Panc1 (cell line): ENCODE measurements at regions not wholly inside any gene's neighbourhood (a gene's known extent, or its start where the extent isn't known, plus 50 kb on each side); places are given as distances from the start of the nearest gene placed in this dataset.

ENCODE experiments used
- POLR2AphosphoS5 ChIP-seq: IDR thresholded peaks from 2 replicates; pipeline ENCODE4 v1.6.1; 2012; ENCODE audit warnings: mild to moderate bottlenecking, low read depth, low read length, moderate library complexity
- SIN3A ChIP-seq: IDR thresholded peaks from 2 replicates; pipeline ENCODE4 v1.6.1; 2012; ENCODE audit warnings: low read depth, mild to moderate bottlenecking, low read length, moderate library complexity, borderline replicate concordance; ENCODE audit not compliant: insufficient read depth
- TCF7L2 ChIP-seq: IDR thresholded peaks from 2 replicates; pipeline ENCODE4 v1.6.1; 2011; ENCODE audit warnings: mild to moderate bottlenecking, low read depth, low read length, inconsistent platforms
- TF ChIP-seq, protein P1 (sequence below): fragments of 450-650 bp; IDR thresholded peaks from 2 replicates; pipeline ENCODE4 v1.5.1; 2017; ENCODE audit warnings: mild to moderate bottlenecking
- TF ChIP-seq, protein P2 (sequence below), 2 experiments: IDR thresholded peaks; 2 replicates each; pipeline ENCODE4 v1.6.1; 2011 to 2012; ENCODE audit warnings: low read depth in 2 of 2, control low read depth in 1 of 2, low read length in 1 of 2, mild to moderate bottlenecking in 1 of 2, moderate library complexity in 1 of 2; ENCODE audit not compliant: insufficient read depth in 1 of 2

DNA sequence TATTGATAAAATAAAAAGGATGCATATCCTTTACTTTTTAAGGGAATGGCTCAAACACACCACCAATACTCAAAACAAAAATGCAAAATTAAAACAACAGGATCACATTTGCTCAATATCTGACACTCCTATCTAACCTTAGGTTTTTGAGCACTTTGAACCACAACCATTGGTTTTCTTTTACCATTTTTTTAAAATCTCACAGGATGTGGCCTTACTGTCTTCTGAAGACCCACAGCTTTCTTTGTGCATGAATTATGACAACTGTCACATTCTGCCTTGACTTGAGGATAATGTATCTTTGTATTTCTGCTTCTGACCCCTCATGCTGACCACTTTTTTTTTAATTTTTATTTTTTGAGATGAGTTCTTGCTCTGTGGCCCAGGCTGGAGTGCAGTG lies 461.1 kb upstream of the NRP1 start:
- TF ChIP-seq, protein P1, sequence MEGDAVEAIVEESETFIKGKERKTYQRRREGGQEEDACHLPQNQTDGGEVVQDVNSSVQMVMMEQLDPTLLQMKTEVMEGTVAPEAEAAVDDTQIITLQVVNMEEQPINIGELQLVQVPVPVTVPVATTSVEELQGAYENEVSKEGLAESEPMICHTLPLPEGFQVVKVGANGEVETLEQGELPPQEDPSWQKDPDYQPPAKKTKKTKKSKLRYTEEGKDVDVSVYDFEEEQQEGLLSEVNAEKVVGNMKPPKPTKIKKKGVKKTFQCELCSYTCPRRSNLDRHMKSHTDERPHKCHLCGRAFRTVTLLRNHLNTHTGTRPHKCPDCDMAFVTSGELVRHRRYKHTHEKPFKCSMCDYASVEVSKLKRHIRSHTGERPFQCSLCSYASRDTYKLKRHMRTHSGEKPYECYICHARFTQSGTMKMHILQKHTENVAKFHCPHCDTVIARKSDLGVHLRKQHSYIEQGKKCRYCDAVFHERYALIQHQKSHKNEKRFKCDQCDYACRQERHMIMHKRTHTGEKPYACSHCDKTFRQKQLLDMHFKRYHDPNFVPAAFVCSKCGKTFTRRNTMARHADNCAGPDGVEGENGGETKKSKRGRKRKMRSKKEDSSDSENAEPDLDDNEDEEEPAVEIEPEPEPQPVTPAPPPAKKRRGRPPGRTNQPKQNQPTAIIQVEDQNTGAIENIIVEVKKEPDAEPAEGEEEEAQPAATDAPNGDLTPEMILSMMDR: no peak
- TF ChIP-seq POLR2AphosphoS5 (no peak), TCF7L2 (no peak), SIN3A (no peak)
- TF ChIP-seq, protein P2, sequence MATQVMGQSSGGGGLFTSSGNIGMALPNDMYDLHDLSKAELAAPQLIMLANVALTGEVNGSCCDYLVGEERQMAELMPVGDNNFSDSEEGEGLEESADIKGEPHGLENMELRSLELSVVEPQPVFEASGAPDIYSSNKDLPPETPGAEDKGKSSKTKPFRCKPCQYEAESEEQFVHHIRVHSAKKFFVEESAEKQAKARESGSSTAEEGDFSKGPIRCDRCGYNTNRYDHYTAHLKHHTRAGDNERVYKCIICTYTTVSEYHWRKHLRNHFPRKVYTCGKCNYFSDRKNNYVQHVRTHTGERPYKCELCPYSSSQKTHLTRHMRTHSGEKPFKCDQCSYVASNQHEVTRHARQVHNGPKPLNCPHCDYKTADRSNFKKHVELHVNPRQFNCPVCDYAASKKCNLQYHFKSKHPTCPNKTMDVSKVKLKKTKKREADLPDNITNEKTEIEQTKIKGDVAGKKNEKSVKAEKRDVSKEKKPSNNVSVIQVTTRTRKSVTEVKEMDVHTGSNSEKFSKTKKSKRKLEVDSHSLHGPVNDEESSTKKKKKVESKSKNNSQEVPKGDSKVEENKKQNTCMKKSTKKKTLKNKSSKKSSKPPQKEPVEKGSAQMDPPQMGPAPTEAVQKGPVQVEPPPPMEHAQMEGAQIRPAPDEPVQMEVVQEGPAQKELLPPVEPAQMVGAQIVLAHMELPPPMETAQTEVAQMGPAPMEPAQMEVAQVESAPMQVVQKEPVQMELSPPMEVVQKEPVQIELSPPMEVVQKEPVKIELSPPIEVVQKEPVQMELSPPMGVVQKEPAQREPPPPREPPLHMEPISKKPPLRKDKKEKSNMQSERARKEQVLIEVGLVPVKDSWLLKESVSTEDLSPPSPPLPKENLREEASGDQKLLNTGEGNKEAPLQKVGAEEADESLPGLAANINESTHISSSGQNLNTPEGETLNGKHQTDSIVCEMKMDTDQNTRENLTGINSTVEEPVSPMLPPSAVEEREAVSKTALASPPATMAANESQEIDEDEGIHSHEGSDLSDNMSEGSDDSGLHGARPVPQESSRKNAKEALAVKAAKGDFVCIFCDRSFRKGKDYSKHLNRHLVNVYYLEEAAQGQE (IDR thresholded peaks at IDR 0.05; ENCODE audit: insufficient read depth in 1 of 2, low read depth in 2 of 2, low read length in 1 of 2): no peak
